Upper lobe of left lung (tissue), 6 donors: ENCODE measurements at regions not wholly inside any gene's neighbourhood (a gene's known extent, or its start where the extent isn't known, plus 50 kb on each side); places are given as distances from the start of the nearest gene placed in this dataset.
"Not testable (repeated sequence)": the region's sequence is repeated elsewhere in the genome, so short reads cannot be mapped to it uniquely, and the experiment has no call there.

Experiments
- ATAC-seq, 2 donors: fragments of 200-7000 bp; cut with Tn5 transposase; one replicate each; pipeline ENCODE4 v1.9.1; 2022; ENCODE audit warnings: mild to moderate bottlenecking in 2 of 2, moderate library complexity in 2 of 2; ENCODE audit not compliant: low FRiP score in 2 of 2
- DNase-seq, 2 donors: peaks; one replicate each; pipeline ENCODE4 v3.0.0-alpha.2; 2019 to 2020
- H3K27ac ChIP-seq, 4 donors: fragments of 200-600 bp; sonication (generic); one replicate each; pipeline ENCODE4 v1.5.1; 2016 to 2019
- H3K27me3 ChIP-seq, 4 donors: fragments of 200-600 bp; sonication (generic); one replicate each; pipeline ENCODE4 v1.5.1; 2017 to 2019
- H3K36me3 ChIP-seq, 4 donors: fragments of 200-600 bp; sonication (generic); one replicate each; pipeline ENCODE4 v1.5.1; 2016 to 2019
- H3K4me1 ChIP-seq, 4 donors: fragments of 200-600 bp; sonication (generic); one replicate each; pipeline ENCODE4 v1.5.1; 2018 to 2019
- H3K4me3 ChIP-seq, 4 donors: fragments of 200-600 bp; sonication (generic); one replicate each; pipeline ENCODE4 v1.5.1; 2017 to 2019; ENCODE audit warnings: mild to moderate bottlenecking in 2 of 4, moderate library complexity in 1 of 4
- H3K9me3 ChIP-seq, 4 donors: fragments of 200-600 bp; sonication (generic); one replicate each; pipeline ENCODE4 v1.5.1; 2018 to 2019
- EP300 ChIP-seq, 4 donors: sonication (generic); formaldehyde crosslinking; IDR thresholded peaks; one replicate each; pipeline ENCODE4 v1.5.1; 2017; ENCODE audit warnings: antibody characterized with exemption in 4 of 4, control low read depth in 2 of 4
- POLR2A ChIP-seq, 4 donors: fragments of 450-650 bp; IDR thresholded peaks; one replicate each; pipeline ENCODE4 v1.5.1; 2016 to 2017; ENCODE audit warnings: antibody characterized with exemption in 4 of 4, mild to moderate bottlenecking in 2 of 4
- POLR2AphosphoS5 ChIP-seq, 2 donors: sonication (generic); formaldehyde crosslinking; IDR thresholded peaks; one replicate each; pipeline ENCODE4 v1.5.1; 2017; ENCODE audit warnings: antibody characterized with exemption in 2 of 2
- WGBS, 2 donors: methylation state at CpG; one replicate each; pipeline ENCODE4 v1.1.5; 2017 to 2018; 5-methylcytosine and 5-hydroxymethylcytosine counted together
- TF ChIP-seq, protein P1 (sequence below), 6 experiments: fragments of 450-650 bp in 4 of 6; fragments of 200-600 bp in 2 of 6; sonication (generic) in 2 of 6; IDR thresholded peaks; one replicate each; pipeline ENCODE4 v1.5.1; 2016 to 2019; ENCODE audit warnings: antibody characterized with exemption in 6 of 6
- donor health status: DM: no; HTN: no; CAD: no; lungs with moderate emphysema.
- donor health status: DM: no; HTN: yes; CAD: no; lungs with severe emphysema.

DNA sequence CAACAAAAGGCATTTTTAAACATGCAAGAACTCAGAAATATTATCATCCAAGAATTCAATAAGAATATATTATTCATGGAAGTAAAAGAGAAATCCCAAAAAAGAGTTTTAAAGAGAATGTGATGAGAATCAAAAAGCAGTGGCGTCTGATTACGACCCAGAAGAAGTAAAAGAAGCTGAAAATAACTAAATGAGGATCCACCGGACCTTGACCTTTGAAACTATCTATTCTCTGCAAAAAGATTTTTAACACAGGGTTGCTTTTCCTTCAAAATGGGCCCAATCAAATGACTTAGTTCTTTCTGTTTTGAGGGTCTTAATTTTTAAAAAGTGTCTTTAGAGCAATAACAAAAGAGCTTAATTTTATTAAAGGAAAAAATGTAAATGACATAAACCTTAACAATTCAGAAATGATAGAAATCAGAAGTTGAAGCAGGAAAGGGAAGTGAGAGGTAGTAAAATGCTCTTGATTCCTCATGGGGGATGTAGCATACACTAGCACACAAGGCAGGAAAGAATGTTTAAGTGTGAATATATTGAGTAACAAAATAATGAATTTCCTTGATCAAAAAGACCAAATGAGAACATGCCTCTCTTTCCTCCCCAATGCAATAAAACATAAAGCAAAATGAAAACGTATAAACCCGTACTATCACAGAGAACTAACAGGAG, 223.1 kb upstream of the PRDM1 start:
- no peak for TF ChIP-seq EP300 (IDR thresholded peaks at IDR 0.05)
- TF ChIP-seq POLR2A (IDR thresholded peaks at IDR 0.05) = no peak
- TF ChIP-seq POLR2AphosphoS5 (IDR thresholded peaks at IDR 0.05) = no peak
- TF ChIP-seq, protein P1, sequence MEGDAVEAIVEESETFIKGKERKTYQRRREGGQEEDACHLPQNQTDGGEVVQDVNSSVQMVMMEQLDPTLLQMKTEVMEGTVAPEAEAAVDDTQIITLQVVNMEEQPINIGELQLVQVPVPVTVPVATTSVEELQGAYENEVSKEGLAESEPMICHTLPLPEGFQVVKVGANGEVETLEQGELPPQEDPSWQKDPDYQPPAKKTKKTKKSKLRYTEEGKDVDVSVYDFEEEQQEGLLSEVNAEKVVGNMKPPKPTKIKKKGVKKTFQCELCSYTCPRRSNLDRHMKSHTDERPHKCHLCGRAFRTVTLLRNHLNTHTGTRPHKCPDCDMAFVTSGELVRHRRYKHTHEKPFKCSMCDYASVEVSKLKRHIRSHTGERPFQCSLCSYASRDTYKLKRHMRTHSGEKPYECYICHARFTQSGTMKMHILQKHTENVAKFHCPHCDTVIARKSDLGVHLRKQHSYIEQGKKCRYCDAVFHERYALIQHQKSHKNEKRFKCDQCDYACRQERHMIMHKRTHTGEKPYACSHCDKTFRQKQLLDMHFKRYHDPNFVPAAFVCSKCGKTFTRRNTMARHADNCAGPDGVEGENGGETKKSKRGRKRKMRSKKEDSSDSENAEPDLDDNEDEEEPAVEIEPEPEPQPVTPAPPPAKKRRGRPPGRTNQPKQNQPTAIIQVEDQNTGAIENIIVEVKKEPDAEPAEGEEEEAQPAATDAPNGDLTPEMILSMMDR (IDR thresholded peaks at IDR 0.05) = no peak

DNA sequence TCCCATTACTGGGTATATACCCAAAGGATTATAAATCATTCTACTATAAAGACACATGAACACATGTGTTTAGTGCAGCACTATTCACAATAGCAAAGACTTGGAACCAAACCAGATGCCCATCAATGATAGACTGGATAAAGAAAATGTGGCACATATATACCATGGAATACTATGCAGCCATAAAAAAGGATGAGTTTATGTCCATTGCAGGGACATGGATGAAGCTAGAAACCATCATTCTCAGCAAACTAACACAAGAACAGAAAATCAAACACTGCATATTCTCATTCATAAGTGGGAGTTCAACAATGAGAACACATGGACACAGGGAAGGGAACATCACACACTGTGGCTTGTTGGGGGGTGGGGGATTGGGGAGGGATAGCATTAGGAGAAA, 225.2 kb upstream of the PRDM1 start:
- H3K27ac ChIP-seq, ATAC-seq, H3K36me3 ChIP-seq, H3K27me3 ChIP-seq, H3K4me3 ChIP-seq, H3K4me1 ChIP-seq, DNase-seq, H3K9me3 ChIP-seq: not testable (repeated sequence)

More for the DNA sequence above, 223.1 kb upstream of the PRDM1 start:
- 84 to 91% methylated on average over 5 of the region's 5 CpGs for WGBS, 2 donors
- H3K27ac ChIP-seq = no peak overlapping the region
- no peak for DNase-seq
- H3K4me3 ChIP-seq = no peak overlapping the region
- no peak for ATAC-seq
- no peaks in the 10 kb centered on the region for H3K27me3 ChIP-seq
- H3K36me3 ChIP-seq = no peaks in the 10 kb centered on the region
- H3K4me1 ChIP-seq = no peaks in the 10 kb centered on the region
- H3K9me3 ChIP-seq = no peaks in the 10 kb centered on the region

DNA sequence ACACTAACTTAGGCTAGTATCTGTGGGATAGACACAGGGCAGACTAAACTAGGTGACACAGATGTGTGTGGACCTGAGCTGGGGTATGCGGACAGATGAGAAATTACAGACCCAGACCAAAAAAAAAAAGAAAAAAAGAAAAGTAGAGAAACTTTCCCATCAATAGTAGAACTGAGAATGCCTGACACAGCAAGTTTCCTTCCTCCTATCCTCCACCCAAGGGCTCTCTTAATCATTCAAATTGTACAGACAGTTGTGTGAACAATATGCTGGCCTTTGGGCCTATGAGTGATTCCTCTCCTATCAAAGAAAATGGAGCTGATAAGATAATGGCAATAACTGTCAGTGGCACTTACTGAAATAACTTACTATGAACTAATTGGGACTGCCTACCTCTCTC, 226.7 kb upstream of the PRDM1 start:
- Histone ChIP-seq H3K27ac (no peak overlapping the region), H3K4me3 (no peak overlapping the region), H3K27me3 (no peaks in the 10 kb centered on the region), H3K36me3 (no peaks in the 10 kb centered on the region), H3K4me1 (no peaks in the 10 kb centered on the region), H3K9me3 (no peaks in the 10 kb centered on the region)
- no peak for TF ChIP-seq POLR2A (IDR thresholded peaks at IDR 0.05)
- no peak for TF ChIP-seq POLR2AphosphoS5 (IDR thresholded peaks at IDR 0.05)
- TF ChIP-seq, protein P1 (IDR thresholded peaks at IDR 0.05) = no peak
- no peak for TF ChIP-seq EP300 (IDR thresholded peaks at IDR 0.05)
- WGBS, 2 donors = 83 to 96% methylated on average over 1 of the region's 1 CpG
- DNase-seq (no peak), ATAC-seq (no peak)

DNA sequence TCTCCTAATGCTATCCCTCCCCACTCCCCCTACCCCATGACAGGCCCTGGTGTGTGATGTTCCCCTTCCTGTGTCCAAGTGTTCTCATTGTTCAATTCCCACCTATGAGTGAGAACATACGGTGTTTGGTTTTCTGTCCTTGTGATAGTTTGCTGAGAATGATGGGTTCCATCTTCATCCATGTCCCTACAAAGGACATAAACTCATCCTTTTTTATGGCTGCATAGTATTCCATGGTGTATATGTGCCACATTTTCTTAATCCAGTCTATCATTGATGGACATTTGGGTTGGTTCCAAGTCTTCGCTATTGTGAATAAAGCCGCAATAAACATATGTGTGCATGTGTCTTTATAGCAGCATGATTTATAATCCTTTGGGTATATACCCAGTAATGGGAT, 227.5 kb upstream of the PRDM1 start:
- DNase-seq, H3K4me3 ChIP-seq, H3K9me3 ChIP-seq, H3K4me1 ChIP-seq, H3K27me3 ChIP-seq, H3K36me3 ChIP-seq, ATAC-seq, H3K27ac ChIP-seq: not testable (repeated sequence)
- WGBS, 2 donors = 98 to 99% methylated on average over 3 of the region's 3 CpGs

DNA sequence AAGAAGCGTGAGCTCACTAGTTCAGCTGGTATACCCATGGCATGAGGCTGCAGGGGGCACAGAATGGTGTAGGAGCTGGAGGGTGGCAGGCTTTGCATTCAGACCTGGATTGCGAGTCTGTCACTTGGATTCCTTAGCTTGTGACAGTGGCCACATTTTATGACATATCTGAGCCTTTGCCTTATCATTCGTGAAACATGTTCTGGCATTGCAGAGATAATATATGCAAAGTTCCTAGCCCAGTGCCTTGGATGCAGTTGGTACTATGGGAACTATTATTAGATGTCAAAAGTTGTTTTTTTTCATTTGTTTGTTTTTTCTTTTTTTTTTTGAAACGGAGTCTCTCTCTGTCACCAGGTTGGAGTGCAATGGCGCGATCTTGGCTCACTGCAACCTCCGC, 230.7 kb upstream of the PRDM1 start:
- ATAC-seq (no peak), DNase-seq (no peak)
- no peaks in the 10 kb centered on the region for H3K36me3 ChIP-seq
- H3K27me3 ChIP-seq = no peaks in the 10 kb centered on the region
- H3K4me3 ChIP-seq = no peak overlapping the region
- 94 to 99% methylated on average over 7 of the region's 7 CpGs for WGBS, 2 donors
- no peak overlapping the region for H3K27ac ChIP-seq
- H3K4me1 ChIP-seq = peaks cover 0 to 3% (median 0%) of the 10 kb centered on the region in 4 donors
- H3K9me3 ChIP-seq = no peaks in the 10 kb centered on the region
- TF ChIP-seq POLR2A (IDR thresholded peaks at IDR 0.05) (no peak), EP300 (IDR thresholded peaks at IDR 0.05) (no peak), POLR2AphosphoS5 (IDR thresholded peaks at IDR 0.05) (no peak)
- TF ChIP-seq, protein P1 (IDR thresholded peaks at IDR 0.05) = no peak

DNA sequence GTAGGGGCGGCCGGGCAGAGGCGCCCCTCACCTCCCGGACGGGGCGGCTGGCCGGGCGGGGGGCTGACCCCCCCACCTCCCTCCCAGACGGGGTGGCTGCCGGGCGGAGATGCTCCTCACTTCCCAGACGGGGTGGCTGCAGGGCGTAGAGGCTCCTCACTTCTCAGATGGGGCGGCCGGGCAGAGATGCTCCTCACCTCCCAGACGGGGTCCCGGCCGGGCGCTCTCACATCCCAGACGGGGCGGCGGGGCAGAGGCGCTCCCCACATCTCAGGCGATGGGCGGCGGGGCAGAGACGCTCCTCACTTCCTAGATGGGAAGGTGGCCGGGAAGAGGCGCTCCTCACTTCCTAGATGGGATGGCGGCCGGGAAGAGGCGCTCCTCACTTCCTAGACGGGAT, 232.2 kb upstream of the PRDM1 start:
- H3K9me3 ChIP-seq, H3K36me3 ChIP-seq, H3K27me3 ChIP-seq, ATAC-seq, H3K27ac ChIP-seq, H3K4me1 ChIP-seq, H3K4me3 ChIP-seq: not testable (repeated sequence)
- WGBS, 2 donors = 80 to 99% methylated on average over 2 to 18 of the region's 33 CpGs
- peak in 1 of 2 donors; percentile 70 for DNase-seq
